ENCODE measurements at regions not wholly inside any gene's neighbourhood (a gene's known extent, or its start where the extent isn't known, plus 50 kb on each side); places are given as distances from the start of the nearest gene placed in this dataset.

DNA sequence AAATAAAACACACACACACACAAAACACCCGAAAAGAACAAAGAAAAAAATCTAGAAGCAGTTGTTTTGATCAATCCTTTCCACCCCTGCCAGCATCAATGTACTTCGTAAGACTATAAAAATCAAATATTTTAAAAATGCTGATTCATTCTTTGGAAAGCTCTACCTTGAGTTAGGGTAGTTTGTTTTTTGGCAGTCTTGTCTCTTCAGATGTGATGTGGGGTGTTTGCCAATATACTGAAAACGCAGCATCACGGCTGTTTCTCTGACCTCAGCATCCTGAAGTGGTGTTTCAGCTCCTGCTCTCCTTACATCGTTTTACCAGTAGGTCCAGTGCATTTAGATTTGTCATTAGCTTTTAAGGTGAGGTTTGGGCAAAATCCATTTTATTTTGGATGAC, 526.0 kb downstream of the UTRN start:
- TF ChIP-seq, protein P1, sequence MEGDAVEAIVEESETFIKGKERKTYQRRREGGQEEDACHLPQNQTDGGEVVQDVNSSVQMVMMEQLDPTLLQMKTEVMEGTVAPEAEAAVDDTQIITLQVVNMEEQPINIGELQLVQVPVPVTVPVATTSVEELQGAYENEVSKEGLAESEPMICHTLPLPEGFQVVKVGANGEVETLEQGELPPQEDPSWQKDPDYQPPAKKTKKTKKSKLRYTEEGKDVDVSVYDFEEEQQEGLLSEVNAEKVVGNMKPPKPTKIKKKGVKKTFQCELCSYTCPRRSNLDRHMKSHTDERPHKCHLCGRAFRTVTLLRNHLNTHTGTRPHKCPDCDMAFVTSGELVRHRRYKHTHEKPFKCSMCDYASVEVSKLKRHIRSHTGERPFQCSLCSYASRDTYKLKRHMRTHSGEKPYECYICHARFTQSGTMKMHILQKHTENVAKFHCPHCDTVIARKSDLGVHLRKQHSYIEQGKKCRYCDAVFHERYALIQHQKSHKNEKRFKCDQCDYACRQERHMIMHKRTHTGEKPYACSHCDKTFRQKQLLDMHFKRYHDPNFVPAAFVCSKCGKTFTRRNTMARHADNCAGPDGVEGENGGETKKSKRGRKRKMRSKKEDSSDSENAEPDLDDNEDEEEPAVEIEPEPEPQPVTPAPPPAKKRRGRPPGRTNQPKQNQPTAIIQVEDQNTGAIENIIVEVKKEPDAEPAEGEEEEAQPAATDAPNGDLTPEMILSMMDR (conservative IDR thresholded peaks at IDR 0.05; ENCODE audit: low read length) = no peak
- DNase-seq (ENCODE audit: low read depth) = peak; percentile 9
- no peak overlapping the region for H3K4me3 ChIP-seq (ENCODE audit: low read length)

DNA sequence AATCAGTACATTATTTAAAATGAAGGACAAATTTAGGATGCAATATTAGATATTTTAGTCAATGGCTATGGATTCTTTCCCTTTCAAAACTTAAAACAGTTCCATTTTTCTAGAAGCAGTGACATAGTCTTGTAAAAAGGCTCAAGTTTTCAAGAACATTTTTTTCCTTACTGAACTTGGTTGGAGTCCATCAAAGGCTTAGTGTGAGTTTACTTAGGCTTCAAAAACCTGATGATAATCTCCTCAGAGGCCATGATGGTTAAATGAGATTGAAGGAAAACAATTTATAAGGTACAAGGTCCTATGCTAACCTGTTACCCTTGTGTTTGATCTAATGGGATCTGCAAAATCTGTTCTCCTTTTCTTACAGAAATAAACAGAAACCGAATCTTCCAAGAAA, 531.8 kb downstream of the UTRN start:
- H3K4me3 ChIP-seq (ENCODE audit: low read length) = no peak overlapping the region
- no peak for DNase-seq (ENCODE audit: low read depth)

DNA sequence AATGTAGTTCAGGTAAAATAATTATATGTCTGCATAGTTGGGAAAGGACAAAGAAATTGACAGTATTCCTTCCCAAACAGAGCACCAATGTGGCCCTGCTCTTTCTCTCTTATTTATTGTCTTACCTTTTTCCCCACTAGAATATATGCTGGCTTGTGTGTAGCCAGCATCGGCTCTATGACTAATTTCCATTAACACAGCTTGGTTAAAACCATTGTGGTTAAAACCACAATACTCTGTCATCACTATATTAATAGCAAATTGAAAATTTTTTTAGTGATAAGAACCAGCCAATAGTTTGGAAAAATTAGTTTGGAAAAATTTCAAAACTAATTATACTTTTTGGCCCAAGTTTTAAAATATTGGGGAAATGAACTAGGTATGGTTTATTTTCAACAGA, 535.1 kb downstream of the UTRN start:
- H3K4me3 ChIP-seq (ENCODE audit: low read length) = no peak overlapping the region
- peak; percentile 38 for DNase-seq (ENCODE audit: low read depth)
- TF ChIP-seq, protein P1 (conservative IDR thresholded peaks at IDR 0.05; ENCODE audit: low read length) = no peak

More for the DNA sequence above, 531.8 kb downstream of the UTRN start:
- TF ChIP-seq, protein P1 (conservative IDR thresholded peaks at IDR 0.05; ENCODE audit: low read length) = no peak

DNA sequence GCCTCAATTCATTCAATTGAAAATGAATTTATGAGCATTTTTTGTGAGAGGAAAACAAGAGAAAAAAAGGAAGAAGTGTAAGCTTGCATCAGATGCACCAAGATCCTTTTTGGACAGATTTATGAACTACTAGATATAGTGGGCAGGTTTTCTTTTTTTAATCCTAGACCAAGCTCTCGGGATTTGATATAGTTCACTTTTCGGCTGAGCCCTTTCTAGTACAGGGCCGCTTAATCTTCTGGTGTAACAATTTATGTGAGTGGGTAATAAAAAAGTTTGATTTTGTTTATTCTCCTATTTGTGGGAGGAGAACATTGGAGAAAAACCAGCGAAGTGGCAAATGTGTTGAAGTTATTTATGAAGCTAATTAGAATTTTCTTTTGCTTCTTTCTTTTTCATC, 538.0 kb downstream of the UTRN start:
- DNase-seq (ENCODE audit: low read depth) = no peak
- TF ChIP-seq, protein P1 (conservative IDR thresholded peaks at IDR 0.05; ENCODE audit: low read length) = no peak
- no peak overlapping the region for H3K4me3 ChIP-seq (ENCODE audit: low read length)

DNA sequence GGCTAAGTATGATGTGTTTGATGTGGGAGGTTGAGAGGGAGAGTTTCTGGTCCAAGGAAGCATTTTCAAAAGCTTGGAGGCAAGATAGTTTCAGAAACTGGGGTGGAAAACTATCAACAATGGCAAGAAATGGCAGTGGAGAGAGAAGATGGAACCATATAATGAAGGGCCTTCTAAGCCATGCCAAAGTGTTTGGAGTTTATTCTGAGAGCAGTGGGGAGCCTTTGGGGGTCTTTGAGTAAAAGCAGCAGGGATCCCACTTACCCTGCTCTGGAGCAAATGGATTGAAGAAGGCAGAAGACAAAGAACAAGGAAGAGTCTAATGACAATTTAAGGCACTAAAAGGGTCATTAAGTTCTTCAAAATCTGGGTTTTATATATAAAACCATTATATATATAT, 538.9 kb downstream of the UTRN start:
- no peak for DNase-seq (ENCODE audit: low read depth)
- TF ChIP-seq, protein P1 (conservative IDR thresholded peaks at IDR 0.05; ENCODE audit: low read length) = no peak
- no peak overlapping the region for H3K4me3 ChIP-seq (ENCODE audit: low read length)

DNA sequence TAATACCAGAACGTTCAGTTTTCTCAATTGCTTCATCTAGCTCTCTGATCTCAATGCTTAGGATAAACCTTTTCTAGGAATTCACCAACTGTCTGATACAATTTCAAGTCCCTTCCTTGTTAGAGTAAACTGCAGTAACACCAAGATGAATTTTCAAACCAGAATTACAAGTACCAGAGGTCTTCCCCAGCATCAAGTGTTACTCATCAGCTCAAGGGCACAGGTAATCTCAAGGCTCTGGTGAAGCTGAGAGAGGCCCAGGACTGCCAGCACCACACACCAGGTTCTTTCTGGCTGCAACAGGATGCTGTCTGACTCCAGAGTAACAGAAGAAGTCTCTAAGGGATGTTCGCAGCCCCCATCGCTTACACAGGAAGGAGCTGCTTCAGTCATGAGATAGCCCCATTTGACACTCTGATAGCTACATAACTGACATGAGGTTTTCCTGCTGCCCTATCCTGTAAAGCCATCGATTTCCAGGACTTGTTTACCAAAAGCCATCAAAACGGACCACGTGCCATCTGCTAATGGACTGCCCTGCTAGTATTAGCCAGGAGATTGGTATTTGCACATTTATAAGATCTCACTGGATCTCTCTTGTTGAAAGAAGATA, 549.4 kb downstream of the UTRN start:
- H3K4me3 ChIP-seq (ENCODE audit: low read length) = no peak overlapping the region
- TF ChIP-seq, protein P1 (conservative IDR thresholded peaks at IDR 0.05; ENCODE audit: low read length) = no peak

DNA sequence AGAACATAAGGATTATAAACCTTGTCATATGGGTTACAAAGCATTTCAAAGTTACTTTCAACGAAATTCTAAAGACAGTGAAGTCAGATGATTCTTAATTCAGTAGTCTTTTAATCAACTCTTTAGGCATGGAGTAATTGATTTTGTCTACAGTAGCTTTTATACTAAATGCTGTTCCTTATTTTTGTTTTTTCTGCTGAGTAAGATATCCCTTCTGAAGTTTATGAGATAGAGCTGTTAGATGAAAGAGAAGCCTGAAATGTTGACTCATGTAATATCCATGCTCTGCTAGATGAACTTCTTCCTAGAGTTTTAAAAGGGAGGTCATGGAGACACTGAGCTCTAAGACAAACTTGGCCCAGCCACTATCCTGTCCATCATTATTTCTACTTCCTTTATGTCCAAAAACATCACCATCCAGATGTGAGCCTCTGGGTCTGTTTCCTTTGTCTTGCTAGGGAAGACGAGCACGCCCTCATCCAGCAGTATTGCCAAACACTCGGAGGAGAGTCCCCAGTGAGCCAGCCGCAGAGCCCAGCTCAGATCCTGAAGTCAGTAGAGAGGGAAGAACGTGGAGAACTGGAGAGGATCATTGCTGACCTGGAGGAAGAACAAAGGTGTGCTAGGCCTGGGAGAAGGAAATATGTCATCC, 550.3 kb downstream of the UTRN start:
- TF ChIP-seq, protein P1 (conservative IDR thresholded peaks at IDR 0.05; ENCODE audit: low read length) = no peak
- no peak for DNase-seq (ENCODE audit: low read depth)
- no peak overlapping the region for H3K4me3 ChIP-seq (ENCODE audit: low read length)

More for the DNA sequence above, 549.4 kb downstream of the UTRN start:
- no peak for DNase-seq (ENCODE audit: low read depth)

All from AG10803 (cell line).